Testis (tissue), 2 donors: ENCODE measurements at regions not wholly inside any gene's neighbourhood (a gene's known extent, or its start where the extent isn't known, plus 50 kb on each side); places are given as distances from the start of the nearest gene placed in this dataset.

Source experiments
- CTCF ChIP-seq, 3 experiments: fragments of 450-650 bp in 2 of 3; fragments of 200-600 bp in 1 of 3; sonication (generic) in 1 of 3; IDR thresholded peaks; one replicate each; pipeline ENCODE4 v1.5.1; 2016 to 2019; ENCODE audit warnings: antibody characterized with exemption in 3 of 3, mild to moderate bottlenecking in 2 of 3, moderate library complexity in 1 of 3
- POLR2A ChIP-seq: fragments of 450-650 bp; IDR thresholded peaks from one replicate; pipeline ENCODE4 v1.6.1; 2017; ENCODE audit warnings: antibody characterized with exemption, mild to moderate bottlenecking, moderate library complexity

GRCh38 chr15:95932676-95933075 is 397.8 kb upstream of the NR2F2 start:
- TF ChIP-seq CTCF (IDR thresholded peaks at IDR 0.05) (no peak), POLR2A (no peak)
